Heart right ventricle (tissue), 16 donors: ENCODE measurements at regions not wholly inside any gene's neighbourhood (a gene's known extent, or its start where the extent isn't known, plus 50 kb on each side); places are given as distances from the start of the nearest gene placed in this dataset.

Experiments used
- ATAC-seq, 8 donors: fragments of 200-7000 bp; cut with Tn5 transposase; one replicate each; pipeline ENCODE4 v1.9.1; 2020; ENCODE audit warnings: mild to moderate bottlenecking in 8 of 8, moderate library complexity in 8 of 8, moderate number of reproducible peaks in 1 of 8
- DNase-seq, 2 donors: peaks; one replicate each; pipeline ENCODE4 v3.0.0-alpha.2; 2020
- H3K27ac ChIP-seq, 10 donors: fragments of 200-600 bp; sonication (generic) in 2 of 10; one replicate each; pipeline versions ENCODE4 v1.5.0 to v1.8.0; 2020 to 2022; ENCODE audit warnings: mild to moderate bottlenecking in 3 of 10
- H3K27me3 ChIP-seq, 7 donors: fragments of 200-600 bp; one replicate each; pipeline ENCODE4 v1.8.0; 2021 to 2022; ENCODE audit warnings: mild to moderate bottlenecking in 2 of 7
- H3K36me3 ChIP-seq, 9 donors: fragments of 200-600 bp; sonication (generic) in 1 of 9; one replicate each; pipeline versions ENCODE4 v1.5.0 to v1.8.0; 2020 to 2022; ENCODE audit warnings: mild to moderate bottlenecking in 2 of 9
- H3K4me1 ChIP-seq, 9 donors: fragments of 200-600 bp; sonication (generic) in 1 of 9; one replicate each; pipeline versions ENCODE4 v1.5.0 to v1.8.0; 2020 to 2022; ENCODE audit warnings: mild to moderate bottlenecking in 4 of 9
- H3K4me3 ChIP-seq, 10 donors: fragments of 200-600 bp; sonication (generic) in 2 of 10; one replicate each; pipeline versions ENCODE4 v1.5.0 to v1.8.0; 2020 to 2022; ENCODE audit warnings: mild to moderate bottlenecking in 7 of 10, moderate library complexity in 2 of 10
- H3K9me3 ChIP-seq, 11 donors: fragments of 200-600 bp in 10 of 11; sonication (generic) in 2 of 11; one replicate each; pipeline versions ENCODE4 v1.5.0 to v1.8.0; 2013 to 2022; ENCODE audit warnings: mild to moderate bottlenecking in 2 of 11, control low read depth in 1 of 11, moderate library complexity in 1 of 11
- CTCF ChIP-seq, 9 donors: fragments of 200-600 bp; sonication (generic) in 2 of 9; IDR thresholded peaks; one replicate each; pipeline versions ENCODE4 v1.5.0 to v1.8.0; 2021 to 2022; ENCODE audit warnings: antibody characterized with exemption in 9 of 9, mild to moderate bottlenecking in 5 of 9, moderate library complexity in 1 of 9
- WGBS, 2 donors: extraction: QIAGEN DNeasy Blood & Tissue Kit; methylation state at CpG; one replicate each; pipeline ENCODE4 v1.1.7; 2013; ENCODE audit warnings: inconsistent platforms in 1 of 2; 5-methylcytosine and 5-hydroxymethylcytosine counted together
- intact Hi-C, 10 donors: fragments of 100-400 bp; cut with DNase I; formaldehyde crosslinking; loops; one replicate each; pipeline versions ENCODE4 v1.11.1 to v1.14.2; 2022
- donor health status: Arrhythmogenic right ventricular cardiomyopathy.
- donor health status: ischemic (EF 13 %, LVEDD 7.1; RV severe dilation, severe dysfunction).
- donor health status: healthy with polysubstance abuse.
- donor health status: DM: no; HTN: yes; CAD: no.
- donor health status: DM: no; HTN: no; CAD: no.
- donor health status: ischemic (EF 25% LVEDD 6.9; RV normal size, moderate dysfunction).
- donor health status: ischemic (EF 25% LVEDD 5.7; RV mildly dilated, moderate dysfunction).
- donor health status: healthy.
- donor health status: DM: yes; HTN: yes; CAD: no.
- donor health status: Ischemic cardiomyopathy.
- donor health status: ischemic (EF 35%, LVEDD 5.7; RV mildly dilated, moderate dysfunction).
- donor health status: nonischemic (EF 11% LVEDD 7.7; RV severe dilation, severe dysfunction).
- donor health status: DM: yes; HTN: yes; CAD: no.
- donor health status: PGD.
- donor health status: ischemic (EF 29% LVEDD 5.4; RV normal size, mild dysfunction).
- donor health status: nonischemic (EF 23%, LVEDD 6.1; RV moderate dilation, normal function).

GRCh38 chr16:86872833-86873232 lies 294.5 kb downstream of the FOXL1 start:
- ATAC-seq (no peak), DNase-seq (no peak)
- Histone ChIP-seq H3K4me3 (no peak overlapping the region), H3K9me3 (peaks cover 0 to 7% (median 0%) of the 10 kb centered on the region in 11 donors), H3K27me3 (peaks cover 0 to 6% (median 0%) of the 10 kb centered on the region in 7 donors), H3K36me3 (no peaks in the 10 kb centered on the region), H3K4me1 (no peaks in the 10 kb centered on the region), H3K27ac (no peak overlapping the region)
- TF ChIP-seq CTCF (IDR thresholded peaks at IDR 0.05): no peak
- WGBS, 2 donors: 92 to 93% methylated on average over 8 of the region's 8 CpGs
- intact Hi-C loops: loop anchor here in 1 of 10 donors (10.0 kb wide), 1 partner anchor 308 kb away; the partner anchor contains the start of gene FOXC2

- Histone ChIP-seq H3K4me3 (no peak overlapping the region), H3K4me1 (no peaks in the 10 kb centered on the region), H3K9me3 (peaks cover 0 to 7% (median 0%) of the 10 kb centered on the region in 11 donors), H3K27ac (no peak overlapping the region), H3K36me3 (no peaks in the 10 kb centered on the region), H3K27me3 (peaks cover 0 to 17% (median 8%) of the 10 kb centered on the region in 7 donors)
- peak; percentile 7 to 65 (median 27) for TF ChIP-seq CTCF (IDR thresholded peaks at IDR 0.05)
- DNase-seq: no peak
- no peak for ATAC-seq
- intact Hi-C loops: loop anchor here in 1 of 10 donors (10.0 kb wide), 1 partner anchor 309 kb away; the partner anchor contains the start of gene FOXC2
- 74 to 75% methylated on average over 2 of the region's 2 CpGs for whole genome bisulfite sequencing, 2 donors
Observed at GRCh38 chr16:86874141-86874540, 295.8 kb downstream of the FOXL1 start.

- no peak for DNase-seq
- Histone ChIP-seq H3K4me3 (no peak overlapping the region), H3K27me3 (peaks cover 0 to 22% (median 11%) of the 10 kb centered on the region in 7 donors), H3K4me1 (no peaks in the 10 kb centered on the region), H3K36me3 (no peaks in the 10 kb centered on the region), H3K27ac (no peak overlapping the region), H3K9me3 (peaks cover 0 to 7% (median 0%) of the 10 kb centered on the region in 11 donors)
- intact Hi-C loops: loop anchor here in 1 of 10 donors (10.0 kb wide), 1 partner anchor 312 kb away; the partner anchor contains the start of gene FOXC2
- no peak for TF ChIP-seq CTCF (IDR thresholded peaks at IDR 0.05)
- no peak for ATAC-seq
- WGBS, 2 donors: 91 to 95% methylated on average over 10 of the region's 10 CpGs
Observed at GRCh38 chr16:86876499-86876898, 298.1 kb downstream of the FOXL1 start.

- Histone ChIP-seq H3K36me3 (no peaks in the 10 kb centered on the region), H3K9me3 (peaks cover 0 to 7% (median 0%) of the 10 kb centered on the region in 11 donors), H3K27me3 (peaks cover 0 to 22% (median 11%) of the 10 kb centered on the region in 7 donors), H3K27ac (no peak overlapping the region), H3K4me1 (peaks cover 0 to under 1% (median 0%) of the 10 kb centered on the region in 9 donors), H3K4me3 (no peak overlapping the region)
- no peak for TF ChIP-seq CTCF (IDR thresholded peaks at IDR 0.05)
- no peak for ATAC-seq
- intact Hi-C loops: loop anchor here in 1 of 10 donors (10.0 kb wide), 1 partner anchor 312 kb away; the partner anchor contains the start of gene FOXC2
- WGBS, 2 donors: 91 to 95% methylated on average over 10 of the region's 10 CpGs
- no peak for DNase-seq
Observed at GRCh38 chr16:86877108-86877507, 298.8 kb downstream of the FOXL1 start.
